HG03103 (cell line): ENCODE measurements at regions not wholly inside any gene's neighbourhood (a gene's known extent, or its start where the extent isn't known, plus 50 kb on each side); places are given as distances from the start of the nearest gene placed in this dataset.

Experiments used
- ATAC-seq: cut with Tn5 transposase; IDR thresholded peaks from one replicate; pipeline ENCODE4 v1.9.1; 2021; ENCODE audit warnings: low read depth; ENCODE audit not compliant: unreplicated experiment

GRCh38 chr2:120947982-120948661 lies 212.5 kb downstream of the GLI2 start:
- ATAC-seq = no peak

DNA sequence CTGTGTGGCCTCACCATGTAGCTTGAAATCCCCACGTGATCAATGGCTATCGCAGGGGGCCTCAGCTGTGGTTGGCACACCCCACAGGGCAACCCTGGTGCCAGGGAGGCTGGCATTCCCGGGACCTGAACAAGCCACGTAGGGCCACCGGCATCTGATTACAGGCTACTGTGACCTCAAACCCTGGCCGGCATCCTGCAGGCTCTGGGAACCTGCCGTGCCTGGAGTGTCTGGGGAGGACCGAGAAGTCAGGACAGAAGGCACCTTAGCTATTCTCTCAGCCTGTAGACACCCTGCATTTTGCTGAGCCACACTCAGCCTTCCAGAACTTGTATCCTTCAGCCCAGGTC lies 213.0 kb downstream of the GLI2 start:
- ATAC-seq = no peak

GRCh38 chr2:120949027-120949956 lies 213.6 kb downstream of the GLI2 start:
- no peak for ATAC-seq

- ATAC-seq = no peak
These were observed 214.4 kb downstream of the GLI2 start for GRCh38 chr2:120949957-120950590.

DNA sequence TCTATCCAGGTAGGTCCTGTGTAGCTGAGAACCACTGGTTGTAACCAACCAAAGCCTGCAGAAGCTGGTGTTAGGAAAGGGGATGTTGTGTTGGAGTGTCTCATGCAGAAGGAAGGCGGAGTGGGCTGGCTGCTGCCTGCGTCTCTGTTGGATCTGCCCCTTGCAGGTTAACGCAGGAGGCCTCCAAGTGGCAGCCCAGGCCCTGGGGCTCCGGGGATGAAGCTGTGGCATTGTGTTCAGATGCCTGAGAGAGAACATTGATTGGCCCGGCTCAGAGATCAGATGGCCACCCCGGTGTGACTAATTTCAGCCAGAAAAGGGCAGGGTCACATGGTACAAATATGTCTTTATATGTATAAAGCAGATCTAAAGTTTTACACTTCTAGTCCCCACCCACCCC lies 216.0 kb downstream of the GLI2 start:
- no peak for ATAC-seq

- no peak for ATAC-seq
These were observed 216.7 kb downstream of the GLI2 start for GRCh38 chr2:120952318-120952717.

- ATAC-seq = no peak
These were observed 217.5 kb downstream of the GLI2 start for GRCh38 chr2:120953066-120953756.

GRCh38 chr2:120953843-120954584 lies 218.3 kb downstream of the GLI2 start:
- ATAC-seq = no peak

DNA sequence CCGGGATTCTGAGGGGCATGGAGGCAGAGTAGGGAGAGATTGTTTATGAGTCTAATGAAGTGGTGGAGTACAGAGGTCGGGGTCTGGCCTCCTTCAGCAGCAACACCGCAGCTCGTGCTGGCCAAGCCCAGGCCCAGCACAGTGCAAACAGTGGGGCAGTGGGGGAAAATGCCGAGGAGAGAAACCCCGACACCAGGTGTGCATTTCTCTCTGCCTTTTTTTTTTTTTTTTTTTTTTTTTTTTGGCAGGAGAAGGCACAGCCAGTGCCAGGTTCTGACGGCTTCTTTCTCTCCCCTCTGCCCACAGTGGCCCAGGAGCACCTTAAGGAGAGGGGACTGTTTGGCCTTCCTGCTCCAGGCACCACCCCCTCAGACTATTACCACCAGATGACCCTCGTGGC lies 219.3 kb downstream of the GLI2 start:
- no peak for ATAC-seq

DNA sequence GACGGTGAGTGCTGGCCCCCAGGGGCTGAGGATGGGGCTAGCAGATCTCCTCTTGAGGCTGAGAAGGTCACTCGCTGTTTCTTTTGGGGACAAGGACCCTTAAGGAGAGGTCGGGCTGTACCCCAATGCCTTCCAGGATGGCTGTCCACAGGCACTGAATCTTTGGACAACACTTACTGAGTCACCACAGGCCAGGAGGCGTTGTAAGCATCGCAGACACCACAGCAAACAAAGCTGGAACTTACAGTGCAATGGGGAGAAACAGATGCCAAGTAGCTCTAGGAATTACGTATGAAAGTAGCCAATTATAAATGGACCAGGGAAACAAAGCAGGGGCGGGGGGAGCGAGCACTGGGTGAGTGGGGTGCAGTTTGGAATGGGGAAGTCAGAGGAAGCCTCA lies 219.8 kb downstream of the GLI2 start:
- no peak for ATAC-seq

DNA sequence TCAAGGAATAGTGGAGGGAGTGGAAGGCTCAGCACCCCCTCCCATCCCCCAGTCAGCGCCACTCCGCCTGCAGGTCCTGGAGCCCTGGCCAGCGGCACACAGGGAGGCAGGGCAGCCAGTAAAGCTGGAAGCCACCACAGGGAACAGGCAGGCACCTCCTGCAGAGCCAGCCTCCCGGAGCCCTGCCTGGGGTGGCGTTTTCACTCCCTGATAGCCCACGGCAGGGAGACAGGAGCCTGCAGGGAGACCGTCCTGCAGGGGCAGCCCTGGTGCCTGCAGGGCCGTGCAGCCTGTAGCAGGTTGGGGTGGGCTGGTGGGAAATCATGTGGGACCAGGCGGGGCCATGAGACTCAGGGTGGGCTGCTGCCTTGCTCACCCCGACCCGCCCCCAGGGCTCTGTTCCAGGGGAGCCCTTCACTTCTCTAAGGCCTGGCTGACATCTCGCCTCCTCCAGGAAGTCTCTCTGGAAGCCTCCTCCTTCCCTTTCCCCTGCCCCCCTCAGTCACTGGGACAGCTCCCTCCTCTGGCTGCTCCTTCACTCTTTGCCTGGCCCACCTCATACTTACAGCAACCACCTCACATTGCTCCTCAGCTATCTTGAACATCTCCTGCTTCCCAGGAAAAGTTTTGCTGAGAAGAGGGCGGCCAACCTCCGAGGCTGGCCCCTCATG lies 221.0 kb downstream of the GLI2 start:
- ATAC-seq = no peak

DNA sequence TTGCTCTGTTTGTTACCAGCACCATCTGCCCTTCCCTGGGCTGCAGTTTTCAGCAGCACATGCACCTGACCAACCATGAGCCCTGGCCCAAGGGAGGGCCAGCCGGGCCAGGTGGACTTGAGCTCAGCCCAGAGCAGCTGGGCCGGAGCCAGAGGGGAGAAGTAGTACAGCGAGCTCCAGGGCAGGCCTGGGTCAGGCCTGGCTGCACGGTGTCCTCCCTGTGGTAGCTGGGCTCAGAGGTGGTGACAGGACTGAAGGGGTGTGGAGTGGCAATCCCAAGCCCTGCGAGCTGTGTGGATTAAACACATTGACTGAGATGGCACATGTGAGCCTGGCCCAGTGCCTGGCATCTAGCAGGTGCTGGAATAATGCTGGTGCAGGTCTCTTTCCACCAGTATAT lies 222.2 kb downstream of the GLI2 start:
- ATAC-seq = no peak

- ATAC-seq = no peak
These were observed 223.1 kb downstream of the GLI2 start for GRCh38 chr2:120958623-120959366.

DNA sequence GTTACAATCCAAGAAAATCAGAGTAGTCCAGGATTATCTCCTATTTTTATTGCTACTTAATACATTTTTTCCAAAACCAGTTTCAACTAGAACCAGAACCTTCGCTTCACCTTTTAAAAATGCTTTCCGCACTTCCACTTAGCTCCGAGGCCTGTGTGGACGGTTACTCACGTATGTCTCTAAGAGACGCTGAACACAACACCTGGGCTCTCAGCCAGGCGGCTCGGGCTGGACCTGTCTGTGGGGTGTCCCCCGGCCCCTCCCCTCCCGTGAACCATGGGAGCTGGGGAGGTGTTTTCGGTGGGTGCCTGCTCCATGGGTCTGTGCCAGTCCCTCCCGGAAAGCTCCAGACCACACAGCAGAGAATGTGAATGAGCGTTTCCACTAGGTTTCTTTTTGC lies 223.8 kb downstream of the GLI2 start:
- ATAC-seq = no peak

DNA sequence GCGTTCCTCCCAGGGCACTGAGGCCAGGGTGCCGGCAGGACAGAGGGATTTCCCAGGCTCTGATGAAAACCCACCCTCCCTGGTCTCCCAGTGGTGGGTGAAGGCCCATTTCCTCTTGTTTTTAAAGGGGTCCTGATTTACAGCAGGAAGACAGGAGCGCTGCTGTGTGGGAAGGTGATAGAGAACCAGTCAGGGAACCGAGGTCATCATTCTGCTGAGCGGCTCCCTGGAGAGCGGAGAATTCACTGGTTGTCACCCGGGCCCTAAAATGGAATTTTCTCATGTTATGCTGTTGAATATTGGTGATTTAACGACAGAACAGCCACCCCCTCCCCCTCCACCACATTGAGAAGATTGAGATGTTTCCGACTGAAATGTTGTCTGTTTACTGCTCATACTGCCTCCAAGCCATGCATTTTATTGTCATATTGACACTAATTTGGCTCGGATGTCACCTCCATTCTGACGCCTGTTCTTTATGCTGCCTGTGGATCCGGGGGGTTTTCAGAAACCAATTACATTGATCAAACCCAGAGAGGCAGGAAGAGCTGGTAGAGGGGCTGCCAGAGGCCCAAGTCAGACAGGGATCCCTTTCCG lies 225.2 kb downstream of the GLI2 start:
- ATAC-seq = no peak

DNA sequence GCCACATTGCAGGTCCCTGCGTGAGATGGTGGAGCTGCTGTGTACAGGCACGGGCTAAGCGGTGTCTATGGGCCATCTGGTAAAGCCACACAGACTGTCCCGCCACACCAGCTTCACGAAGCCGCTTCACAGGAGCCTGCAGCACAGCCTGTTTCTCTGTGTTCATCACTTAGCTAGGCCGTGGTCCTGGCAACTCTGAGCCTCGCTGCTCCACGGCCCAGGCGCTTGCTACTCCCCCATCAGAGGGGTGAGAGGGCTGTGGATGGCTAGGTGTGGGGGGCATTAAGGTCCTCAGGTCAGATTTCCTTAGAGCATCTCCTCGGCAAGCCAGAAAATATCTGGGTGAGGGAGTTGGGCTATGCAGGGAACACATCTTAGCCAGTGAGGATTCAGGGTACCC lies 225.7 kb downstream of the GLI2 start:
- no peak for ATAC-seq

- ATAC-seq = no peak
These were observed 228.5 kb downstream of the GLI2 start for GRCh38 chr2:120963997-120964705.

GRCh38 chr2:120964819-120965218 lies 229.2 kb downstream of the GLI2 start:
- ATAC-seq = no peak
